ENCODE measurements at regions not wholly inside any gene's neighbourhood (a gene's known extent, or its start where the extent isn't known, plus 50 kb on each side); places are given as distances from the start of the nearest gene placed in this dataset.

DNA sequence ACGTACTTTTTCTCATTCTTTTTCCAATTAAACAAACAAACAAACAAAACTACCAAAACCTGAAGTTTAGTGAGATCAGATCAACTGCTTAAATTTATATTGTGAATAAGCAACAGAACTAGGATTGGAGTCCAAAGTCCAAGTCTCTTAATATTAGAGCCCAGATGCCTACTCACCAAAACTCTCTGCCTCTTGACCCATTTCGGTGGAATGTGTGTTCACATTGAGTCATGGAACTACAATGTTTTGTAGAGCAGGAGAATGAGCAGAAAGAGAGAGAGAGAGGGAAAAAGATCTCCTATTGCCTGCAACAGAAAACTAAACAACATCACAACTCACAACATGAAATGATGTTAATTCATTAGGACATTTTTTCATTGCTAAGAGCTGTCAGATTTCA, 751.1 kb downstream of the TLR4 start (continued):
- TF ChIP-seq, protein P1, sequence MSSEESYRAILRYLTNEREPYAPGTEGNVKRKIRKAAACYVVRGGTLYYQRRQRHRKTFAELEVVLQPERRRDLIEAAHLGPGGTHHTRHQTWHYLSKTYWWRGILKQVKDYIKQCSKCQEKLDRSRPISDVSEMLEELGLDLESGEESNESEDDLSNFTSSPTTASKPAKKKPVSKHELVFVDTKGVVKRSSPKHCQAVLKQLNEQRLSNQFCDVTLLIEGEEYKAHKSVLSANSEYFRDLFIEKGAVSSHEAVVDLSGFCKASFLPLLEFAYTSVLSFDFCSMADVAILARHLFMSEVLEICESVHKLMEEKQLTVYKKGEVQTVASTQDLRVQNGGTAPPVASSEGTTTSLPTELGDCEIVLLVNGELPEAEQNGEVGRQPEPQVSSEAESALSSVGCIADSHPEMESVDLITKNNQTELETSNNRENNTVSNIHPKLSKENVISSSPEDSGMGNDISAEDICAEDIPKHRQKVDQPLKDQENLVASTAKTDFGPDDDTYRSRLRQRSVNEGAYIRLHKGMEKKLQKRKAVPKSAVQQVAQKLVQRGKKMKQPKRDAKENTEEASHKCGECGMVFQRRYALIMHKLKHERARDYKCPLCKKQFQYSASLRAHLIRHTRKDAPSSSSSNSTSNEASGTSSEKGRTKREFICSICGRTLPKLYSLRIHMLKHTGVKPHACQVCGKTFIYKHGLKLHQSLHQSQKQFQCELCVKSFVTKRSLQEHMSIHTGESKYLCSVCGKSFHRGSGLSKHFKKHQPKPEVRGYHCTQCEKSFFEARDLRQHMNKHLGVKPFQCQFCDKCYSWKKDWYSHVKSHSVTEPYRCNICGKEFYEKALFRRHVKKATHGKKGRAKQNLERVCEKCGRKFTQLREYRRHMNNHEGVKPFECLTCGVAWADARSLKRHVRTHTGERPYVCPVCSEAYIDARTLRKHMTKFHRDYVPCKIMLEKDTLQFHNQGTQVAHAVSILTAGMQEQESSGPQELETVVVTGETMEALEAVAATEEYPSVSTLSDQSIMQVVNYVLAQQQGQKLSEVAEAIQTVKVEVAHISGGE (tag by site-specific recombination; conservative IDR thresholded peaks at IDR 0.05; ENCODE audit: low read depth): no peak
- TF ChIP-seq ZNF341 (tag by site-specific recombination; IDR thresholded peaks at IDR 0.05; ENCODE audit: low read depth) (no peak), ZNF600 (tag by site-specific recombination; IDR thresholded peaks at IDR 0.05) (no peak), ZNF391 (tag by site-specific recombination; IDR thresholded peaks at IDR 0.05; ENCODE audit: borderline replicate concordance, low read depth) (no peak), ZNF223 (tag by site-specific recombination; IDR thresholded peaks at IDR 0.05) (no peak)

DNA sequence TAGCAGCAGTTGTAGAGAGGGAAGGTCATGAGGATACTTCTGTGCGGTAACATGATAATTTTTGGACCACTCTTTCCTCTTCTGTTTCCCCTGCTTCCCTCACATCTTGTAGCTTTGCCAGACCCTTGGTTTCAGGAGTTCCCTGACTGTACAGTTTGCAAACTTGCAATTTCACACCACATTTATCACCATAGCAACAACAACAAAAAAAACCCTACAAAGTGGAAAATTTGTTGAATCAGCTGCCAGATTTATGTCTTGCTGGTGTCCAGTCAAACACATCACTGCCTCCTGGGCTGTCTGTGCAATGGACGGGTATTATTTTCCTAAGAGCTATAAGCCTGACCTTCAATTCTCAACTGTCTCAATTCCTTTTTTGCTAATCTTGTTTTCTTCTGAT, 751.6 kb downstream of the TLR4 start:
- no peaks in the 10 kb centered on the region for H3K36me3 ChIP-seq (ENCODE audit: control insufficient read depth in 2 of 2, insufficient read depth in 1 of 2, low read length in 2 of 2)
- H3K4me1 ChIP-seq (ENCODE audit: control insufficient read depth, insufficient read depth, low read length): no peaks in the 10 kb centered on the region
- POLR2A ChIA-PET: no interaction called here
- H3K27ac ChIP-seq (ENCODE audit: extremely low read depth, low read depth, low read length): no peak overlapping the region
- no peak overlapping the region for H3K4me3 ChIP-seq (ENCODE audit: low read depth, low read length)
- CTCF ChIA-PET: no interaction called here
- no peaks in the 10 kb centered on the region for H3K9me3 ChIP-seq (ENCODE audit: control insufficient read depth, insufficient read depth, low read depth, low read length)
- TF ChIP-seq ZNF48 (tag by site-specific recombination; IDR thresholded peaks at IDR 0.05): no peak
- TF ChIP-seq ZNF768 (tag by site-specific recombination; IDR thresholded peaks at IDR 0.05): no peak
- TF ChIP-seq, protein P2, sequence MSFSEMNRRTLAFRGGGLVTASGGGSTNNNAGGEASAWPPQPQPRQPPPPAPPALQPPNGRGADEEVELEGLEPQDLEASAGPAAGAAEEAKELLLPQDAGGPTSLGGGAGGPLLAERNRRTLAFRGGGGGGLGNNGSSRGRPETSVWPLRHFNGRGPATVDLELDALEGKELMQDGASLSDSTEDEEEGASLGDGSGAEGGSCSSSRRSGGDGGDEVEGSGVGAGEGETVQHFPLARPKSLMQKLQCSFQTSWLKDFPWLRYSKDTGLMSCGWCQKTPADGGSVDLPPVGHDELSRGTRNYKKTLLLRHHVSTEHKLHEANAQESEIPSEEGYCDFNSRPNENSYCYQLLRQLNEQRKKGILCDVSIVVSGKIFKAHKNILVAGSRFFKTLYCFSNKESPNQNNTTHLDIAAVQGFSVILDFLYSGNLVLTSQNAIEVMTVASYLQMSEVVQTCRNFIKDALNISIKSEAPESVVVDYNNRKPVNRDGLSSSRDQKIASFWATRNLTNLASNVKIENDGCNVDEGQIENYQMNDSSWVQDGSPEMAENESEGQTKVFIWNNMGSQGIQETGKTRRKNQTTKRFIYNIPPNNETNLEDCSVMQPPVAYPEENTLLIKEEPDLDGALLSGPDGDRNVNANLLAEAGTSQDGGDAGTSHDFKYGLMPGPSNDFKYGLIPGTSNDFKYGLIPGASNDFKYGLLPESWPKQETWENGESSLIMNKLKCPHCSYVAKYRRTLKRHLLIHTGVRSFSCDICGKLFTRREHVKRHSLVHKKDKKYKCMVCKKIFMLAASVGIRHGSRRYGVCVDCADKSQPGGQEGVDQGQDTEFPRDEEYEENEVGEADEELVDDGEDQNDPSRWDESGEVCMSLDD (tag by site-specific recombination; IDR thresholded peaks at IDR 0.05): no peak
- TF ChIP-seq ZNF555 (tag by site-specific recombination; conservative IDR thresholded peaks at IDR 0.05): no peak
- TF ChIP-seq, protein P3, sequence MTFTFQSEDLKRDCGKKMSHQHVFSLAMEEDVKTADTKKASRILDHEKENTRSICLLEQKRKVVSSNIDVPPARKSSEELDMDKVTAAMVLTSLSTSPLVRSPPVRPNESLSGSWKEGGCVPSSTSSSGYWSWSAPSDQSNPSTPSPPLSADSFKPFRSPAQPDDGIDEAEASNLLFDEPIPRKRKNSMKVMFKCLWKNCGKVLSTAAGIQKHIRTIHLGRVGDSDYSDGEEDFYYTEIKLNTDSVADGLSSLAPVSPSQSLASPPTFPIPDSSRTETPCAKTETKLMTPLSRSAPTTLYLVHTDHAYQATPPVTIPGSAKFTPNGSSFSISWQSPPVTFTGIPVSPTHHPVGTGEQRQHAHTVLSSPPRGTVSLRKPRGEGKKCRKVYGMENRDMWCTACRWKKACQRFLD (tag by site-specific recombination; IDR thresholded peaks at IDR 0.05): no peak
- TF ChIP-seq ZNF785 (tag by site-specific recombination; IDR thresholded peaks at IDR 0.05): no peak
- no peak for TF ChIP-seq ZNF416 (tag by site-specific recombination; IDR thresholded peaks at IDR 0.05)
- TF ChIP-seq ZNF140 (tag by site-specific recombination; IDR thresholded peaks at IDR 0.05): no peak
- TF ChIP-seq ZNF214 (tag by site-specific recombination; IDR thresholded peaks at IDR 0.05; ENCODE audit: borderline replicate concordance): no peak
- no peak for TF ChIP-seq ZNF501 (tag by site-specific recombination; IDR thresholded peaks at IDR 0.05)
- TF ChIP-seq ZNF404 (tag by site-specific recombination; IDR thresholded peaks at IDR 0.05): no peak
- TF ChIP-seq KLF7 (tag by site-specific recombination; IDR thresholded peaks at IDR 0.05; ENCODE audit: borderline replicate concordance): no peak
- no peak for TF ChIP-seq ZFP37 (tag by site-specific recombination; IDR thresholded peaks at IDR 0.05)
- TF ChIP-seq ZNF394 (tag by site-specific recombination; IDR thresholded peaks at IDR 0.05; ENCODE audit: borderline replicate concordance): no peak
- no peak for TF ChIP-seq ZNF302 (tag by site-specific recombination; IDR thresholded peaks at IDR 0.05; ENCODE audit: low read depth)
- no peak for TF ChIP-seq ZNF837 (tag by site-specific recombination; IDR thresholded peaks at IDR 0.05)
- no peak for TF ChIP-seq GLIS1 (tag by site-specific recombination; IDR thresholded peaks at IDR 0.05)
- no peak for TF ChIP-seq ZNF155 (tag by site-specific recombination; IDR thresholded peaks at IDR 0.05)
- TF ChIP-seq ZSCAN16 (tag by site-specific recombination; IDR thresholded peaks at IDR 0.05): no peak

Data from HEK293 (cell line).